ENCODE measurements at regions not wholly inside any gene's neighbourhood (a gene's known extent, or its start where the extent isn't known, plus 50 kb on each side); places are given as distances from the start of the nearest gene placed in this dataset.

- no peak for TF ChIP-seq POLR2AphosphoS5 (IDR thresholded peaks at IDR 0.05; ENCODE audit: low read depth, low read length)
- TF ChIP-seq, protein P1, sequence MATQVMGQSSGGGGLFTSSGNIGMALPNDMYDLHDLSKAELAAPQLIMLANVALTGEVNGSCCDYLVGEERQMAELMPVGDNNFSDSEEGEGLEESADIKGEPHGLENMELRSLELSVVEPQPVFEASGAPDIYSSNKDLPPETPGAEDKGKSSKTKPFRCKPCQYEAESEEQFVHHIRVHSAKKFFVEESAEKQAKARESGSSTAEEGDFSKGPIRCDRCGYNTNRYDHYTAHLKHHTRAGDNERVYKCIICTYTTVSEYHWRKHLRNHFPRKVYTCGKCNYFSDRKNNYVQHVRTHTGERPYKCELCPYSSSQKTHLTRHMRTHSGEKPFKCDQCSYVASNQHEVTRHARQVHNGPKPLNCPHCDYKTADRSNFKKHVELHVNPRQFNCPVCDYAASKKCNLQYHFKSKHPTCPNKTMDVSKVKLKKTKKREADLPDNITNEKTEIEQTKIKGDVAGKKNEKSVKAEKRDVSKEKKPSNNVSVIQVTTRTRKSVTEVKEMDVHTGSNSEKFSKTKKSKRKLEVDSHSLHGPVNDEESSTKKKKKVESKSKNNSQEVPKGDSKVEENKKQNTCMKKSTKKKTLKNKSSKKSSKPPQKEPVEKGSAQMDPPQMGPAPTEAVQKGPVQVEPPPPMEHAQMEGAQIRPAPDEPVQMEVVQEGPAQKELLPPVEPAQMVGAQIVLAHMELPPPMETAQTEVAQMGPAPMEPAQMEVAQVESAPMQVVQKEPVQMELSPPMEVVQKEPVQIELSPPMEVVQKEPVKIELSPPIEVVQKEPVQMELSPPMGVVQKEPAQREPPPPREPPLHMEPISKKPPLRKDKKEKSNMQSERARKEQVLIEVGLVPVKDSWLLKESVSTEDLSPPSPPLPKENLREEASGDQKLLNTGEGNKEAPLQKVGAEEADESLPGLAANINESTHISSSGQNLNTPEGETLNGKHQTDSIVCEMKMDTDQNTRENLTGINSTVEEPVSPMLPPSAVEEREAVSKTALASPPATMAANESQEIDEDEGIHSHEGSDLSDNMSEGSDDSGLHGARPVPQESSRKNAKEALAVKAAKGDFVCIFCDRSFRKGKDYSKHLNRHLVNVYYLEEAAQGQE (IDR thresholded peaks at IDR 0.05; ENCODE audit: insufficient read depth in 1 of 2, low read depth in 2 of 2, low read length in 2 of 2), result no peak
- TF ChIP-seq FOXP2 (optimal IDR thresholded peaks at IDR 0.05; ENCODE audit: borderline replicate concordance, extremely low read depth, extremely low read length, insufficient read depth), result no peak
- TF ChIP-seq TAF1 (IDR thresholded peaks at IDR 0.05; ENCODE audit: borderline replicate concordance, insufficient read depth, low read length), result no peak
- TF ChIP-seq SIN3A (IDR thresholded peaks at IDR 0.05; ENCODE audit: borderline replicate concordance, insufficient read depth, low read length), result no peak
Observed at GRCh38 chr15:95442107-95442719, 888.3 kb upstream of the NR2F2 start.

DNA sequence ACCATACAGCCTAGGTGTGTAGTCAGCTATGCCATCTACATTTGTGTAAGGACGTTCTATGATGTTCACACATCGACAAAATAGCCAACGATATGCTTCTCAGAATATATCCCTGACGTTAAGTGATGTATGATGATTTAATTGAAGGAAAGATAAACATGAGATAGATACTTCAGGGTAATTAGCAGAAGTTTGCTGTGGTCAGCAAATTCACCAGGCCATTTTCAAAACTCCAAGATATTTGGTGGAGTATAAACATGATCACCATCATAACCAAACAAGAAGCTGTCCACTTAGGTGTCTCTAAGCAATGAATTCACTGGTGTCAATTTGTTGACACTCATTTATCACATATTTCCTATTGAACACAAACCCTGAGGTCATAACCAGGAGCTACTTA is 885.6 kb upstream of the NR2F2 start:
- TF ChIP-seq TAF1 (IDR thresholded peaks at IDR 0.05; ENCODE audit: borderline replicate concordance, insufficient read depth, low read length), result no peak
- TF ChIP-seq POLR2AphosphoS5 (IDR thresholded peaks at IDR 0.05; ENCODE audit: low read depth, low read length), result no peak
- TF ChIP-seq SIN3A (IDR thresholded peaks at IDR 0.05; ENCODE audit: borderline replicate concordance, insufficient read depth, low read length), result no peak
- no peak for TF ChIP-seq FOXP2 (optimal IDR thresholded peaks at IDR 0.05; ENCODE audit: borderline replicate concordance, extremely low read depth, extremely low read length, insufficient read depth)
- TF ChIP-seq, protein P1 (IDR thresholded peaks at IDR 0.05; ENCODE audit: insufficient read depth in 1 of 2, low read depth in 2 of 2, low read length in 2 of 2), result no peak

DNA sequence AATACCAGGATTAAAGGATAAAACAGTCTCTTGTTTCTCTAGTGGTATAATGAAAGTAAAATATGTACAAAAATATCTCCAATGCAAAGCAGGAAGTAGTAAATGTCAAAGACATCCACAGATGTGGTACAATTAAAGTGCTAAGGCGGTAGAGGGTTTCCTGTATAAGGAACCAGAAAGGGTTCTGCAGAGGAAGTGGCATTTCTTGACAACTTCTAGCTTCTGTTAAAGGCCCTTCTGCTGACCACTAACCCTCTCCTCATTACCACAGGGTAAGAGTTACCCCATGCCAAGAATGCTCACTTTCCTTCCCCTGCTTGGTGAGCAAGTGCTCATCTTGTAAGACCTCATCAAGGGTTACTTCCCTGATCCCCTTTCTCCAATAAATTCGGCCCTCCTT is 883.6 kb upstream of the NR2F2 start:
- TF ChIP-seq SIN3A (IDR thresholded peaks at IDR 0.05; ENCODE audit: borderline replicate concordance, insufficient read depth, low read length) (no peak), TAF1 (IDR thresholded peaks at IDR 0.05; ENCODE audit: borderline replicate concordance, insufficient read depth, low read length) (no peak), FOXP2 (optimal IDR thresholded peaks at IDR 0.05; ENCODE audit: borderline replicate concordance, extremely low read depth, extremely low read length, insufficient read depth) (no peak), POLR2AphosphoS5 (IDR thresholded peaks at IDR 0.05; ENCODE audit: low read depth, low read length) (no peak)
- TF ChIP-seq, protein P1 (IDR thresholded peaks at IDR 0.05; ENCODE audit: insufficient read depth in 1 of 2, low read depth in 2 of 2, low read length in 2 of 2), result no peak

- no peak for TF ChIP-seq TAF1 (IDR thresholded peaks at IDR 0.05; ENCODE audit: borderline replicate concordance, insufficient read depth, low read length)
- no peak for TF ChIP-seq SIN3A (IDR thresholded peaks at IDR 0.05; ENCODE audit: borderline replicate concordance, insufficient read depth, low read length)
- no peak for TF ChIP-seq POLR2AphosphoS5 (IDR thresholded peaks at IDR 0.05; ENCODE audit: low read depth, low read length)
- TF ChIP-seq FOXP2 (optimal IDR thresholded peaks at IDR 0.05; ENCODE audit: borderline replicate concordance, extremely low read depth, extremely low read length, insufficient read depth), result no peak
- TF ChIP-seq, protein P1 (IDR thresholded peaks at IDR 0.05; ENCODE audit: insufficient read depth in 1 of 2, low read depth in 2 of 2, low read length in 2 of 2), result no peak
Observed at GRCh38 chr15:95447486-95447885, 883.0 kb upstream of the NR2F2 start.

Measured in PFSK-1 (cell line).